ENCODE measurements at regions not wholly inside any gene's neighbourhood (a gene's known extent, or its start where the extent isn't known, plus 50 kb on each side); places are given as distances from the start of the nearest gene placed in this dataset.

DNA sequence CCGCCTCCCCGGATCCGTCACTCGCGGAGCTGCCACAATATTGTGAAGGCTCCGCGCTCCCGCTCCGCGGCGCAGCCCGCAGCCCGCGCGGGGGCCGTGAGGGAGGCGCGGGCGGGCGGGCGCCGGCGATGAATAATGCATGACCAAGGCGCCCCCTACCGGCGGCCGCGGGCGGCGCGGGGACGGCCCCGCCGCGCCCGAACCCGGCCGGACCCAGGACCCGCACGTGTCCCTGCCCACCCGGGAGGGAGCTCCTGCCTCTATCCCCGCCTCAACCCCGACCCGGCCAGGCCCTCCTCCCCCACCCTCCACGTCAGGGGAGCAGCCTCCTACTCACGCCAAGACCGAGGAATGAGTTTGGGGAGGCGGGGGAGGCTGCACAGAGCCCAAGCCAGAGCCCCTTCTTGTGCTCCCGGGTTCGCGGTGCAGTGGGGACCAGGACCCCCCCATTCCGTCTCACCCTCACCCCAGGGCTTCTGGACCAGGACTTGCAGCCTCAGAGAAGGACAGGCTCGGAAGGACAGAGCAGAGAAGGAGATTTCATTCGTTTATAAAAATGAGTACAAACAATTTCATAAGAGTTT, 70.8 kb upstream of the CASZ1 start (continued):
- TF ChIP-seq, protein P1, sequence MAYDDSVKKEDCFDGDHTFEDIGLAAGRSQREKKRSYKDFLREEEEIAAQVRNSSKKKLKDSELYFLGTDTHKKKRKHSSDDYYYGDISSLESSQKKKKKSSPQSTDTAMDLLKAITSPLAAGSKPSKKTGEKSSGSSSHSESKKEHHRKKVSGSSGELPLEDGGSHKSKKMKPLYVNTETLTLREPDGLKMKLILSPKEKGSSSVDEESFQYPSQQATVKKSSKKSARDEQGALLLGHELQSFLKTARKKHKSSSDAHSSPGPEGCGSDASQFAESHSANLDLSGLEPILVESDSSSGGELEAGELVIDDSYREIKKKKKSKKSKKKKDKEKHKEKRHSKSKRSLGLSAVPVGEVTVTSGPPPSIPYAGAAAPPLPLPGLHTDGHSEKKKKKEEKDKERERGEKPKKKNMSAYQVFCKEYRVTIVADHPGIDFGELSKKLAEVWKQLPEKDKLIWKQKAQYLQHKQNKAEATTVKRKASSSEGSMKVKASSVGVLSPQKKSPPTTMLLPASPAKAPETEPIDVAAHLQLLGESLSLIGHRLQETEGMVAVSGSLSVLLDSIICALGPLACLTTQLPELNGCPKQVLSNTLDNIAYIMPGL (CRISPR knock-in tag; IDR thresholded peaks at IDR 0.05; ENCODE audit: borderline replicate concordance) = no peak

DNA sequence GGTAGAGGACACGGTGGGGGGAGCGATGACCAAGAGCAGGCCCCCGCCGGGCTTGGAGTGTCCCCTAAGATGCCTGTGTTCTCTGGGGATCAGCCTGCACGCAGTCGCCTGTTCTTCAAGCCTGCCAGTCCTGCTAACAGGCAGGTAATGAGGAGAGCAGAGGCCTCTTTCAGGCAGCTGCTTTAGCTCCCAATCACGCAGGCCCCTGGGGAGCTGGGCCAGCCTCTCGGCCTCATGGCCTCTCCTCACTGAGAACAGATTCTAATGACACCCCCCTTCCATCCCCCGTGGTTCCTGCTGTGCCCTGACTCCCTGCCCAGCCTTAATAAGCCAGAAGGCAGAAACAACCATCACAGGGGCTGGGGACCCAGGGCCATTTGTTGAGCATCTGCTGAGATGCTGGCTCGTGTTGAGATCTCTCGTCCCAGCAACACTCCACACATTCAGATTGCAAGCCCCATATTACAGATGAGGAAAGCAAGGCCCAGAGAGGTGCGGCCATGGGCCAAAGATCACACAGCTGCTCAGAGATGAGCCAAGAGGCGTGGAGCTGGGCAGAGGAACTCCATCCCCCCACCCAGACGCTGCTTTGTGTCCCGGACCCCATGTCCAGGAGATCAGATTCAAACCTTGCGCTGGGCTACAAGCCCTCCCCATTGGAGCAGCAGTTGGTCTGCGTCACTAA, 71.6 kb upstream of the CASZ1 start:
- no peak overlapping the region; the same call in 2 of the 3 replicates for H3K4me2 ChIP-seq
- no peak for FAIRE-seq

DNA sequence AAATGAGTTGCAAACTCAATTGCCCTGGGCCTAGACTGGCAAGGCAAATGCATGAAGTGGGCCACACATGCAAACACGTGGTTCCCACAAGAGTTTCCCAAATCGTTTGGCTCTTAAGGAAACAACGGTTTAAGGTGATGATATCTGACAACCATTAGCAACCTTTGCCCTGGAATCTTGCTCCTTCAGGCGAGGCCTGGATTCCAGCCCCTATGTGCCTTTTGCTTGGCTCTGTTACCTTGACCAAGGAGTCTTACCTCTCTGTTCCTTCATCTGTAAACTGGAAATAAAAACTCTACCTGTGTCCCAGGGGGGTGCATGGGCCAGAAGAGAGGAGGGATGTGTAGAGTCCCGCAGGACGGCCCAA, 72.1 kb upstream of the CASZ1 start:
- FAIRE-seq = no peak
- 0 out of 3 replicates have a peak, but pooled peaks cover 4% of the 10 kb centered on the region for H3K4me1 ChIP-seq

More for the DNA sequence above, 71.6 kb upstream of the CASZ1 start:
- Histone ChIP-seq H3K9me3 (no peaks in the 10 kb centered on the region), H3K4me1 (0 out of 3 replicates have a peak, but pooled peaks cover 4% of the 10 kb centered on the region), H3K4me3 (no peak overlapping the region), H3K27ac (no peak overlapping the region)
- DNase-seq (ENCODE audit: low read depth in 1 of 2, low spot score in 1 of 2) (no peak), ATAC-seq (no peak)
- ChIA-PET CTCF (interaction anchor here (0.9 to 1.5 kb wide), 5 partner anchors 19 to 361 kb away, joined by 3 to 5 read pairs (median 4); no protein-coding TSS in a partner anchor), POLR2A (no interaction called here)
- 79% methylated on average over 13 of the region's 17 CpGs for WGBS (ENCODE audit: missing lambda C conversion rate)
- TF ChIP-seq TP53 (CRISPR knock-in tag; IDR thresholded peaks at IDR 0.05) (no peak), RARB (CRISPR knock-in tag; IDR thresholded peaks at IDR 0.05) (no peak), KDM1A (IDR thresholded peaks at IDR 0.05; ENCODE audit: low read depth) (no peak), ESRRA (IDR thresholded peaks at IDR 0.05; ENCODE audit: borderline replicate concordance, low read length) (no peak), RNF2 (IDR thresholded peaks at IDR 0.05; ENCODE audit: borderline replicate concordance, low read depth) (no peak), RCOR1 (IDR thresholded peaks at IDR 0.05; ENCODE audit: low read depth, low read length) (no peak), FOXS1 (CRISPR knock-in tag; IDR thresholded peaks at IDR 0.05) (no peak), HDAC2 (IDR thresholded peaks at IDR 0.05) (no peak), CBX8 (IDR thresholded peaks at IDR 0.05) (no peak), FOSB (CRISPR knock-in tag; IDR thresholded peaks at IDR 0.05) (no peak), ZFP36 (IDR thresholded peaks at IDR 0.05; ENCODE audit: borderline replicate concordance, partially characterized antibody) (no peak), CEBPB (IDR thresholded peaks at IDR 0.05) (no peak), HEYL (CRISPR knock-in tag; IDR thresholded peaks at IDR 0.05) (no peak), CHD4 (IDR thresholded peaks at IDR 0.05; ENCODE audit: borderline replicate concordance) (no peak)
- TF ChIP-seq, protein P2, sequence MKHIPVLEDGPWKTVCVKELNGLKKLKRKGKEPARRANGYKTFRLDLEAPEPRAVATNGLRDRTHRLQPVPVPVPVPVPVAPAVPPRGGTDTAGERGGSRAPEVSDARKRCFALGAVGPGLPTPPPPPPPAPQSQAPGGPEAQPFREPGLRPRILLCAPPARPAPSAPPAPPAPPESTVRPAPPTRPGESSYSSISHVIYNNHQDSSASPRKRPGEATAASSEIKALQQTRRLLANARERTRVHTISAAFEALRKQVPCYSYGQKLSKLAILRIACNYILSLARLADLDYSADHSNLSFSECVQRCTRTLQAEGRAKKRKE (CRISPR knock-in tag; IDR thresholded peaks at IDR 0.05; ENCODE audit: low read depth) = no peak
- TF ChIP-seq, protein P3, sequence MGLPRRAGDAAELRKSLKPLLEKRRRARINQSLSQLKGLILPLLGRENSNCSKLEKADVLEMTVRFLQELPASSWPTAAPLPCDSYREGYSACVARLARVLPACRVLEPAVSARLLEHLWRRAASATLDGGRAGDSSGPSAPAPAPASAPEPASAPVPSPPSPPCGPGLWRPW (IDR thresholded peaks at IDR 0.05) = no peak
- TF ChIP-seq, protein P4, sequence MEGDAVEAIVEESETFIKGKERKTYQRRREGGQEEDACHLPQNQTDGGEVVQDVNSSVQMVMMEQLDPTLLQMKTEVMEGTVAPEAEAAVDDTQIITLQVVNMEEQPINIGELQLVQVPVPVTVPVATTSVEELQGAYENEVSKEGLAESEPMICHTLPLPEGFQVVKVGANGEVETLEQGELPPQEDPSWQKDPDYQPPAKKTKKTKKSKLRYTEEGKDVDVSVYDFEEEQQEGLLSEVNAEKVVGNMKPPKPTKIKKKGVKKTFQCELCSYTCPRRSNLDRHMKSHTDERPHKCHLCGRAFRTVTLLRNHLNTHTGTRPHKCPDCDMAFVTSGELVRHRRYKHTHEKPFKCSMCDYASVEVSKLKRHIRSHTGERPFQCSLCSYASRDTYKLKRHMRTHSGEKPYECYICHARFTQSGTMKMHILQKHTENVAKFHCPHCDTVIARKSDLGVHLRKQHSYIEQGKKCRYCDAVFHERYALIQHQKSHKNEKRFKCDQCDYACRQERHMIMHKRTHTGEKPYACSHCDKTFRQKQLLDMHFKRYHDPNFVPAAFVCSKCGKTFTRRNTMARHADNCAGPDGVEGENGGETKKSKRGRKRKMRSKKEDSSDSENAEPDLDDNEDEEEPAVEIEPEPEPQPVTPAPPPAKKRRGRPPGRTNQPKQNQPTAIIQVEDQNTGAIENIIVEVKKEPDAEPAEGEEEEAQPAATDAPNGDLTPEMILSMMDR (IDR thresholded peaks at IDR 0.05) = no peak

More for the DNA sequence above, 72.1 kb upstream of the CASZ1 start:
- no peak for ATAC-seq
- Histone ChIP-seq H3K9me3 (no peaks in the 10 kb centered on the region), H3K4me2 (no peak overlapping the region), H3K27ac (no peak overlapping the region), H3K4me3 (no peak overlapping the region)
- CTCF ChIA-PET = interaction anchor here (1.0 to 2.5 kb wide), 3 partner anchors 355 to 362 kb away, joined by 3 to 7 read pairs (median 3); no protein-coding TSS in a partner anchor
- TF ChIP-seq, protein P3 (IDR thresholded peaks at IDR 0.05) = no peak
- TF ChIP-seq FOXS1 (CRISPR knock-in tag; IDR thresholded peaks at IDR 0.05) = no peak
- TF ChIP-seq, protein P5, sequence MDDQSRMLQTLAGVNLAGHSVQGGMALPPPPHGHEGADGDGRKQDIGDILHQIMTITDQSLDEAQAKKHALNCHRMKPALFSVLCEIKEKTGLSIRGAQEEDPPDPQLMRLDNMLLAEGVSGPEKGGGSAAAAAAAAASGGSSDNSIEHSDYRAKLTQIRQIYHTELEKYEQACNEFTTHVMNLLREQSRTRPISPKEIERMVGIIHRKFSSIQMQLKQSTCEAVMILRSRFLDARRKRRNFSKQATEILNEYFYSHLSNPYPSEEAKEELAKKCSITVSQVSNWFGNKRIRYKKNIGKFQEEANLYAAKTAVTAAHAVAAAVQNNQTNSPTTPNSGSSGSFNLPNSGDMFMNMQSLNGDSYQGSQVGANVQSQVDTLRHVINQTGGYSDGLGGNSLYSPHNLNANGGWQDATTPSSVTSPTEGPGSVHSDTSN (IDR thresholded peaks at IDR 0.05) = no peak
- no peak for TF ChIP-seq JUN (IDR thresholded peaks at IDR 0.05)
- TF ChIP-seq SMC3 (IDR thresholded peaks at IDR 0.05) = no peak
- no peak for TF ChIP-seq NR3C1 (IDR thresholded peaks at IDR 0.05)
- TF ChIP-seq, protein P6, sequence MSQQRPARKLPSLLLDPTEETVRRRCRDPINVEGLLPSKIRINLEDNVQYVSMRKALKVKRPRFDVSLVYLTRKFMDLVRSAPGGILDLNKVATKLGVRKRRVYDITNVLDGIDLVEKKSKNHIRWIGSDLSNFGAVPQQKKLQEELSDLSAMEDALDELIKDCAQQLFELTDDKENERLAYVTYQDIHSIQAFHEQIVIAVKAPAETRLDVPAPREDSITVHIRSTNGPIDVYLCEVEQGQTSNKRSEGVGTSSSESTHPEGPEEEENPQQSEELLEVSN (IDR thresholded peaks at IDR 0.05; ENCODE audit: borderline replicate concordance, low read depth) = no peak
- TF ChIP-seq CHD2 (IDR thresholded peaks at IDR 0.05; ENCODE audit: low read length, partially characterized antibody) = no peak
- no peak for TF ChIP-seq TP53 (CRISPR knock-in tag; IDR thresholded peaks at IDR 0.05)
- no peak for TF ChIP-seq RFX5 (IDR thresholded peaks at IDR 0.05)
- no peak for TF ChIP-seq PHF8 (IDR thresholded peaks at IDR 0.05; ENCODE audit: borderline replicate concordance, low read depth)
- no peak for TF ChIP-seq EP300 (IDR thresholded peaks at IDR 0.05)
- TF ChIP-seq EHF (CRISPR knock-in tag; IDR thresholded peaks at IDR 0.05) = no peak
- TF ChIP-seq RNF2 (IDR thresholded peaks at IDR 0.05; ENCODE audit: borderline replicate concordance, low read depth) = no peak
- no peak for TF ChIP-seq HDAC2 (IDR thresholded peaks at IDR 0.05)
- TF ChIP-seq FOSL2 (IDR thresholded peaks at IDR 0.05) = no peak
- TF ChIP-seq FOSL2 (CRISPR knock-in tag; IDR thresholded peaks at IDR 0.05) = no peak
- TF ChIP-seq HOXB13 (CRISPR knock-in tag; IDR thresholded peaks at IDR 0.05; ENCODE audit: low read depth) = no peak
- TF ChIP-seq CEBPB (IDR thresholded peaks at IDR 0.05) = no peak
- 46% methylated on average over 6 of the region's 6 CpGs for WGBS (ENCODE audit: missing lambda C conversion rate)
- POLR2A ChIA-PET = no interaction called here
- no peak for DNase-seq (ENCODE audit: low read depth in 1 of 2, low spot score in 1 of 2)
